HepG2 (cell line): ENCODE measurements at regions not wholly inside any gene's neighbourhood (a gene's known extent, or its start where the extent isn't known, plus 50 kb on each side); places are given as distances from the start of the nearest gene placed in this dataset.

ENCODE experiments used
- ATAC-seq: fragments of 200-7000 bp; cut with Tn5 transposase; 3 replicates; pipeline ENCODE4 v1.9.1; 2020; ENCODE audit warnings: mild to moderate bottlenecking, moderate library complexity
- BruUV-seq: library from RNA; stranded (reverse); fragments of 400-500 nt; replicated peaks from 2 replicates; lab custom pipeline; 2021; lab: Mats Ljungman, UMichigan
- CTCF ChIA-PET: fragments of 300-600 bp; formaldehyde crosslinking; extraction: SDS; loops from one replicate; lab custom pipeline; 2021; ENCODE audit warnings: low total read pairs, inconsistent platforms, low intra/inter-chr PET ratio; lab: Yijun Ruan, JAX
- POLR2A ChIA-PET: fragments of 350-600 bp; sonication (Branson Sonifier 250); formaldehyde crosslinking; loops from one replicate; lab custom pipeline; 2020; ENCODE audit warnings: antibody characterized with exemption, inconsistent platforms; lab: Yijun Ruan, JAX
- DNase-seq: peaks from one replicate; pipeline ENCODE4 v3.0.0-alpha.2; 2015; ENCODE audit warnings: low spot score
- FAIRE-seq: peaks from 3 replicates; lab custom pipeline; 2011; peaks lifted over from hg19 to GRCh38; lab: Jason Lieb, UNC
- H2AFZ ChIP-seq: one replicate; pipeline ENCODE4 v1.6.1; 2011; ENCODE audit warnings: low read length, inconsistent platforms
- H3K27ac ChIP-seq: fragments of 300-600 bp; 3 replicates; pipeline ENCODE4 v1.8.0; 2011; ENCODE audit warnings: mixed run types, mild to moderate bottlenecking, mixed read lengths, low read length, inconsistent platforms; ENCODE audit not compliant: insufficient read depth; ENCODE audit errors: extremely low read length
- H3K27me3 ChIP-seq, 2 experiments: fragments of 200-600 bp in 1 of 2; 2 replicates in 1 of 2; 3 replicates in 1 of 2; pipeline versions ENCODE4 v1.6.0 to v1.8.0; 2011; ENCODE audit warnings: low read length in 2 of 2, mild to moderate bottlenecking in 2 of 2, moderate library complexity in 2 of 2, inconsistent platforms in 1 of 2; ENCODE audit not compliant: insufficient read depth in 2 of 2, control insufficient read depth in 1 of 2
- H3K36me3 ChIP-seq, 2 experiments: fragments of 200-600 bp in 1 of 2; replicated peaks in 1 of 2; 2 replicates in 1 of 2; 3 replicates in 1 of 2; pipeline versions ENCODE4 v1.5.1 to v1.8.0; 2011; ENCODE audit warnings: low read length in 2 of 2, inconsistent platforms in 1 of 2; ENCODE audit not compliant: insufficient read depth in 2 of 2, control insufficient read depth in 1 of 2
- H3K4me1 ChIP-seq: 2 replicates; pipeline ENCODE4 v1.5.1; 2012; ENCODE audit warnings: low read length, inconsistent platforms; ENCODE audit not compliant: insufficient read depth
- H3K4me2 ChIP-seq: 2 replicates; pipeline ENCODE4 v1.6.0; 2011; ENCODE audit warnings: low read depth, low read length, inconsistent platforms
- H3K4me3 ChIP-seq, 3 experiments: fragments of 200-600 bp in 1 of 3; sonication (generic), shearing (Covaris generic) in 1 of 3; replicated peaks in 1 of 3; 2 replicates each; pipeline ENCODE4 v1.5.1; 2011 to 2016; ENCODE audit warnings: low read length in 3 of 3, inconsistent platforms in 2 of 3, low read depth in 2 of 3, mild to moderate bottlenecking in 2 of 3, control low read depth in 1 of 3, mixed read lengths in 1 of 3; ENCODE audit not compliant: insufficient read depth in 1 of 3
- H3K79me2 ChIP-seq: one replicate; pipeline ENCODE4 v1.6.1; 2011; ENCODE audit warnings: low read length, inconsistent platforms; ENCODE audit not compliant: insufficient read depth
- H3K9ac ChIP-seq: 2 replicates; pipeline ENCODE4 v1.6.0; 2011; ENCODE audit warnings: mild to moderate bottlenecking, low read depth, low read length, inconsistent platforms; ENCODE audit not compliant: insufficient read depth
- H3K9me3 ChIP-seq: 2 replicates; pipeline ENCODE4 v1.5.1; 2012; ENCODE audit warnings: mild to moderate bottlenecking, low read length
- H4K20me1 ChIP-seq: 2 replicates; pipeline ENCODE4 v1.6.0; 2011; ENCODE audit warnings: inconsistent platforms, mild to moderate bottlenecking, low read length, moderate library complexity; ENCODE audit not compliant: insufficient read depth
- CBX1 ChIP-seq: IDR thresholded peaks from one replicate; pipeline ENCODE4 v1.6.1; 2016; ENCODE audit warnings: antibody characterized with exemption, low read depth
- HIC2 ChIP-seq: sonication (generic); formaldehyde crosslinking; IDR thresholded peaks from 2 replicates; pipeline ENCODE4 v1.9.0; 2022; ENCODE audit warnings: low read depth, missing genetic modification reagents
- IKZF1 ChIP-seq: fragments of 450-650 bp; IDR thresholded peaks from 2 replicates; pipeline ENCODE4 v1.7.1; 2016
- NFIB ChIP-seq: sonication (generic); formaldehyde crosslinking; IDR thresholded peaks from 2 replicates; pipeline ENCODE4 v1.9.0; 2021; ENCODE audit warnings: missing genetic modification reagents, mild to moderate bottlenecking, borderline replicate concordance
- PCBP2 ChIP-seq: fragments of 200-400 bp; formaldehyde crosslinking; optimal IDR thresholded peaks from 2 replicates; pipeline ENCODE3; 2018; ENCODE audit warnings: low read length, low read depth; ENCODE audit not compliant: poor library complexity, severe bottlenecking
- SMC3 ChIP-seq: IDR thresholded peaks from 2 replicates; pipeline ENCODE4 v1.6.1; 2011; ENCODE audit warnings: low read length, improper control_type of control experiment
- TFDP2 ChIP-seq: sonication (generic); formaldehyde crosslinking; IDR thresholded peaks from 2 replicates; pipeline ENCODE4 v1.4.0; 2020; ENCODE audit warnings: missing genetic modification reagents
- ZBTB39 ChIP-seq: sonication (generic); formaldehyde crosslinking; IDR thresholded peaks from 2 replicates; pipeline ENCODE4 v1.5.0; 2020; ENCODE audit warnings: missing genetic modification reagents
- ZNF136 ChIP-seq: sonication (generic); formaldehyde crosslinking; IDR thresholded peaks from 2 replicates; pipeline ENCODE4 v1.8.1; 2022; ENCODE audit warnings: low read depth, mild to moderate bottlenecking, moderate library complexity, missing genetic modification reagents
- ZNF547 ChIP-seq: sonication (generic); formaldehyde crosslinking; IDR thresholded peaks from 2 replicates; pipeline ENCODE4 v1.5.1; 2020; ENCODE audit warnings: mild to moderate bottlenecking, missing genetic modification reagents
- ZNF644 ChIP-seq: IDR thresholded peaks from 2 replicates; pipeline ENCODE4 v1.6.1; 2016; ENCODE audit warnings: low read depth
- whole genome bisulfite sequencing: methylation state at CpG from one replicate; pipeline ENCODE4 v1.1.6; 2017; ENCODE audit warnings: low lambda C conversion rate; 5-methylcytosine and 5-hydroxymethylcytosine counted together
- in situ Hi-C: cut with HindIII; loops from 2 replicates; pipeline ENCODE4 v1.10.0; 2017; ENCODE audit warnings: low pct_unique_long_range_greater_than_20kb; ENCODE audit not compliant: extremely low pct_ligation_motif_present
- intact Hi-C: fragments of 100-400 bp; cut with micrococcal nuclease; formaldehyde crosslinking; loops from one replicate; pipeline ENCODE4 v1.10.0; 2022; ENCODE audit not compliant: unreplicated experiment
- TF ChIP-seq, protein P1 (sequence below): sonication (generic); formaldehyde crosslinking; IDR thresholded peaks from 2 replicates; pipeline ENCODE4 v1.5.0; 2020; ENCODE audit warnings: missing genetic modification reagents, mild to moderate bottlenecking, borderline replicate concordance
- TF ChIP-seq, protein P2 (sequence below): sonication (generic); formaldehyde crosslinking; IDR thresholded peaks from 2 replicates; pipeline ENCODE4 v1.5.0; 2020; ENCODE audit warnings: missing genetic modification reagents
- TF ChIP-seq, protein P3 (sequence below): sonication (generic); formaldehyde crosslinking; IDR thresholded peaks from 2 replicates; pipeline ENCODE4 v1.5.0; 2020; ENCODE audit warnings: mild to moderate bottlenecking, missing genetic modification reagents

- H2AFZ ChIP-seq, result no peak overlapping the region
- no TSS peak for BruUV-seq
- H3K4me2 ChIP-seq, result no peak overlapping the region
- CTCF ChIA-PET, result no interaction called here
- H3K9me3 ChIP-seq, result no peaks in the 10 kb centered on the region
- intact Hi-C loops, result no loop called here
- POLR2A ChIA-PET, result no interaction called here
- H3K36me3 ChIP-seq, result no peaks in the 10 kb centered on the region
- no peak overlapping the region for H3K4me3 ChIP-seq
- no peaks in the 10 kb centered on the region for H3K4me1 ChIP-seq
- WGBS, result 11% methylated on average over 2 of the region's 2 CpGs
- H3K27me3 ChIP-seq, result no peaks in the 10 kb centered on the region
- H3K9ac ChIP-seq, result no peak overlapping the region
- H3K79me2 ChIP-seq, result no peaks in the 10 kb centered on the region
- ATAC-seq (no peak), FAIRE-seq (no peak), DNase-seq (no peak)
- in situ Hi-C loops, result no loop called here
- no peaks in the 10 kb centered on the region for H4K20me1 ChIP-seq
- no peak overlapping the region for H3K27ac ChIP-seq
- TF ChIP-seq, protein P1, sequence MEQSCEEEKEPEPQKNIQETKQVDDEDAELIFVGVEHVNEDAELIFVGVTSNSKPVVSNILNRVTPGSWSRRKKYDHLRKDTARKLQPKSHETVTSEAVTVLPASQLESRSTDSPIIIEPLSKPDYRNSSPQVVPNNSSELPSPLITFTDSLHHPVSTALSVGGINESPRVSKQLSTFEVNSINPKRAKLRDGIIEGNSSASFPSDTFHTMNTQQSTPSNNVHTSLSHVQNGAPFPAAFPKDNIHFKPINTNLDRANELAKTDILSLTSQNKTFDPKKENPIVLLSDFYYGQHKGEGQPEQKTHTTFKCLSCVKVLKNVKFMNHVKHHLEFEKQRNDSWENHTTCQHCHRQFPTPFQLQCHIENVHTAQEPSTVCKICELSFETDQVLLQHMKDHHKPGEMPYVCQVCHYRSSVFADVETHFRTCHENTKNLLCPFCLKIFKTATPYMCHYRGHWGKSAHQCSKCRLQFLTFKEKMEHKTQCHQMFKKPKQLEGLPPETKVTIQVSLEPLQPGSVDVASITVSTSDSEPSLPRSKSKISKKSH (CRISPR knock-in tag), result no peak
- TF ChIP-seq HIC2 (CRISPR knock-in tag) (no peak), ZNF136 (CRISPR knock-in tag) (no peak), SMC3 (no peak), ZNF547 (CRISPR knock-in tag) (no peak), ZBTB39 (no peak), ZNF644 (no peak), IKZF1 (no peak), TFDP2 (CRISPR knock-in tag) (no peak), PCBP2 (no peak), CBX1 (no peak), NFIB (CRISPR knock-in tag) (no peak)
- TF ChIP-seq, protein P2, sequence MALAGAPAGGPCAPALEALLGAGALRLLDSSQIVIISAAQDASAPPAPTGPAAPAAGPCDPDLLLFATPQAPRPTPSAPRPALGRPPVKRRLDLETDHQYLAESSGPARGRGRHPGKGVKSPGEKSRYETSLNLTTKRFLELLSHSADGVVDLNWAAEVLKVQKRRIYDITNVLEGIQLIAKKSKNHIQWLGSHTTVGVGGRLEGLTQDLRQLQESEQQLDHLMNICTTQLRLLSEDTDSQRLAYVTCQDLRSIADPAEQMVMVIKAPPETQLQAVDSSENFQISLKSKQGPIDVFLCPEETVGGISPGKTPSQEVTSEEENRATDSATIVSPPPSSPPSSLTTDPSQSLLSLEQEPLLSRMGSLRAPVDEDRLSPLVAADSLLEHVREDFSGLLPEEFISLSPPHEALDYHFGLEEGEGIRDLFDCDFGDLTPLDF (CRISPR knock-in tag), result no peak
- TF ChIP-seq, protein P3, sequence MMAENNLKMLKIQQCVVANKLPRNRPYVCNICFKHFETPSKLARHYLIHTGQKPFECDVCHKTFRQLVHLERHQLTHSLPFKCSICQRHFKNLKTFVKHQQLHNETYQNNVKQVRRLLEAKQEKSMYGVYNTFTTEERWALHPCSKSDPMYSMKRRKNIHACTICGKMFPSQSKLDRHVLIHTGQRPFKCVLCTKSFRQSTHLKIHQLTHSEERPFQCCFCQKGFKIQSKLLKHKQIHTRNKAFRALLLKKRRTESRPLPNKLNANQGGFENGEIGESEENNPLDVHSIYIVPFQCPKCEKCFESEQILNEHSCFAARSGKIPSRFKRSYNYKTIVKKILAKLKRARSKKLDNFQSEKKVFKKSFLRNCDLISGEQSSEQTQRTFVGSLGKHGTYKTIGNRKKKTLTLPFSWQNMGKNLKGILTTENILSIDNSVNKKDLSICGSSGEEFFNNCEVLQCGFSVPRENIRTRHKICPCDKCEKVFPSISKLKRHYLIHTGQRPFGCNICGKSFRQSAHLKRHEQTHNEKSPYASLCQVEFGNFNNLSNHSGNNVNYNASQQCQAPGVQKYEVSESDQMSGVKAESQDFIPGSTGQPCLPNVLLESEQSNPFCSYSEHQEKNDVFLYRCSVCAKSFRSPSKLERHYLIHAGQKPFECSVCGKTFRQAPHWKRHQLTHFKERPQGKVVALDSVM (CRISPR knock-in tag), result no peak
These were observed 83.2 kb downstream of the CXXC4 start for GRCh38 chr4:104411502-104411901.
